ENCODE measurements at regions not wholly inside any gene's neighbourhood (a gene's known extent, or its start where the extent isn't known, plus 50 kb on each side); places are given as distances from the start of the nearest gene placed in this dataset.

GRCh38 chr3:19792388-19792787 lies 141.6 kb downstream of the EFHB start:
- Histone ChIP-seq H3K4me3 (replicated peaks; ENCODE audit: insufficient read depth, low read length) (no peak overlapping the region), H3K27me3 (ENCODE audit: insufficient read depth, poor library complexity, severe bottlenecking) (no peaks in the 10 kb centered on the region), H3K27ac (replicated peaks) (no peak overlapping the region)
- DNase-seq (ENCODE audit: low read depth in 1 of 2, low spot score in 1 of 2) = no peak
- TF ChIP-seq SPI1 (IDR thresholded peaks at IDR 0.05; ENCODE audit: borderline replicate concordance, low read depth) = no peak
- no peak for TF ChIP-seq GABPA (IDR thresholded peaks at IDR 0.05; ENCODE audit: low read depth)
- no peak for TF ChIP-seq POLR2AphosphoS5 (IDR thresholded peaks at IDR 0.05; ENCODE audit: low read depth)
- TF ChIP-seq, protein P1, sequence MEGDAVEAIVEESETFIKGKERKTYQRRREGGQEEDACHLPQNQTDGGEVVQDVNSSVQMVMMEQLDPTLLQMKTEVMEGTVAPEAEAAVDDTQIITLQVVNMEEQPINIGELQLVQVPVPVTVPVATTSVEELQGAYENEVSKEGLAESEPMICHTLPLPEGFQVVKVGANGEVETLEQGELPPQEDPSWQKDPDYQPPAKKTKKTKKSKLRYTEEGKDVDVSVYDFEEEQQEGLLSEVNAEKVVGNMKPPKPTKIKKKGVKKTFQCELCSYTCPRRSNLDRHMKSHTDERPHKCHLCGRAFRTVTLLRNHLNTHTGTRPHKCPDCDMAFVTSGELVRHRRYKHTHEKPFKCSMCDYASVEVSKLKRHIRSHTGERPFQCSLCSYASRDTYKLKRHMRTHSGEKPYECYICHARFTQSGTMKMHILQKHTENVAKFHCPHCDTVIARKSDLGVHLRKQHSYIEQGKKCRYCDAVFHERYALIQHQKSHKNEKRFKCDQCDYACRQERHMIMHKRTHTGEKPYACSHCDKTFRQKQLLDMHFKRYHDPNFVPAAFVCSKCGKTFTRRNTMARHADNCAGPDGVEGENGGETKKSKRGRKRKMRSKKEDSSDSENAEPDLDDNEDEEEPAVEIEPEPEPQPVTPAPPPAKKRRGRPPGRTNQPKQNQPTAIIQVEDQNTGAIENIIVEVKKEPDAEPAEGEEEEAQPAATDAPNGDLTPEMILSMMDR (IDR thresholded peaks at IDR 0.05; ENCODE audit: insufficient read depth, low read length) = no peak
- TF ChIP-seq REST (IDR thresholded peaks at IDR 0.05; ENCODE audit: insufficient replicate concordance, low read depth) = no peak

GRCh38 chr3:19775765-19776164 lies 158.3 kb downstream of the EFHB start:
- H3K4me3 ChIP-seq (replicated peaks; ENCODE audit: insufficient read depth, low read length) = no peak overlapping the region
- no peak for DNase-seq (ENCODE audit: low read depth in 1 of 2, low spot score in 1 of 2)
- TF ChIP-seq GABPA (IDR thresholded peaks at IDR 0.05; ENCODE audit: low read depth) (no peak), REST (IDR thresholded peaks at IDR 0.05; ENCODE audit: insufficient replicate concordance, low read depth) (no peak), POLR2AphosphoS5 (IDR thresholded peaks at IDR 0.05; ENCODE audit: low read depth) (no peak)
- TF ChIP-seq, protein P1 (IDR thresholded peaks at IDR 0.05; ENCODE audit: insufficient read depth, low read length) = no peak
- H3K27me3 ChIP-seq (ENCODE audit: insufficient read depth, poor library complexity, severe bottlenecking) = no peaks in the 10 kb centered on the region
- H3K27ac ChIP-seq (replicated peaks) = no peak overlapping the region

- no peaks in the 10 kb centered on the region for H3K27me3 ChIP-seq (ENCODE audit: insufficient read depth, poor library complexity, severe bottlenecking)
- H3K27ac ChIP-seq (replicated peaks) = no peak overlapping the region
- TF ChIP-seq POLR2AphosphoS5 (IDR thresholded peaks at IDR 0.05; ENCODE audit: low read depth) (no peak), REST (IDR thresholded peaks at IDR 0.05; ENCODE audit: insufficient replicate concordance, low read depth) (no peak), GABPA (IDR thresholded peaks at IDR 0.05; ENCODE audit: low read depth) (no peak), SPI1 (IDR thresholded peaks at IDR 0.05; ENCODE audit: borderline replicate concordance, low read depth) (no peak)
- no peak overlapping the region for H3K4me3 ChIP-seq (replicated peaks; ENCODE audit: insufficient read depth, low read length)
- no peak for DNase-seq (ENCODE audit: low read depth in 1 of 2, low spot score in 1 of 2)
Measured at GRCh38 chr3:19769694-19770093, 164.3 kb downstream of the EFHB start.

DNA sequence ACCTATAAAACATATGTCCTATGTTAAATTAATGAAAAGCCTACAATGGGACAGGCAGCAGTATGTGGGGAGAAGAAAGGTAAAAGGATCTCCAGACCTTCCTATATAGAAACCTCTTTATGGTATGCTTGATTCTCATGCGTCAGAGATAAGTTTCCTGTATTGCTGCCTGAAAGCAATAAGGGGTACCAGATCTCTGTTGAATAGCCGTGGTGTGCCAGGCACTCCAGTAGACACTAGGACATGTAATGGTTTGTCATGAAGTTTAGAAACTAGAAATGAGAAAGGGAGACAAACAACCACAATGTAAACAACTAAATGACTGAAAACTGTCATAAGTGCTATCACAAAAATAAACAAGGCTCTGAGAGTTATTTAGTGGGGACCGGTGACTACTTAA lies 168.1 kb downstream of the EFHB start:
- Histone ChIP-seq H3K27me3 (ENCODE audit: insufficient read depth, poor library complexity, severe bottlenecking) (no peaks in the 10 kb centered on the region), H3K4me3 (replicated peaks; ENCODE audit: insufficient read depth, low read length) (no peak overlapping the region), H3K27ac (replicated peaks) (no peak overlapping the region)
- DNase-seq (ENCODE audit: low read depth in 1 of 2, low spot score in 1 of 2) = no peak
- TF ChIP-seq REST (IDR thresholded peaks at IDR 0.05; ENCODE audit: insufficient replicate concordance, low read depth) = no peak
- TF ChIP-seq GABPA (IDR thresholded peaks at IDR 0.05; ENCODE audit: low read depth) = no peak
- TF ChIP-seq SPI1 (IDR thresholded peaks at IDR 0.05; ENCODE audit: borderline replicate concordance, low read depth) = no peak
- TF ChIP-seq, protein P1 (IDR thresholded peaks at IDR 0.05; ENCODE audit: insufficient read depth, low read length) = no peak
- no peak for TF ChIP-seq POLR2AphosphoS5 (IDR thresholded peaks at IDR 0.05; ENCODE audit: low read depth)
